Caco-2 (cell line): ENCODE measurements at regions not wholly inside any gene's neighbourhood (a gene's known extent, or its start where the extent isn't known, plus 50 kb on each side); places are given as distances from the start of the nearest gene placed in this dataset.

Source experiments
- BruUV-seq: library from RNA; stranded (reverse); fragments of 400-500 nt; replicated peaks from 2 replicates; lab custom pipeline; 2021; lab: Mats Ljungman, UMichigan
- CTCF ChIA-PET: fragments of 300-600 bp; sonication (Branson Sonifier 250); formaldehyde crosslinking; loops from one replicate; lab custom pipeline; 2022; ENCODE audit warnings: antibody characterized with exemption; lab: Charles Lee
- POLR2A ChIA-PET: fragments of 300-600 bp; sonication (Branson Sonifier 250); formaldehyde crosslinking; loops from one replicate; lab custom pipeline; 2022; ENCODE audit warnings: antibody characterized with exemption; lab: Charles Lee
- DNase-seq, 2 experiments: peaks; one replicate each; pipeline versions ENCODE4 v3.0.0 to v3.0.0-alpha.2; 2020 to 2022
- H3K27me3 ChIP-seq: replicated peaks from 2 replicates; pipeline ENCODE4 v1.6.0; 2011; ENCODE audit warnings: low read length; ENCODE audit not compliant: control insufficient read depth, insufficient read depth
- H3K36me3 ChIP-seq: 2 replicates; pipeline ENCODE4 v1.5.1; 2011; ENCODE audit warnings: low read length; ENCODE audit not compliant: control insufficient read depth, insufficient read depth
- H3K4me1 ChIP-seq: fragments of 250-450 bp; sonication (Bioruptor Pico); 2 replicates; pipeline ENCODE4 v1.5.1; 2020; ENCODE audit warnings: mild to moderate bottlenecking
- H3K4me3 ChIP-seq: 2 replicates; pipeline ENCODE4 v1.5.1; 2011; ENCODE audit warnings: low read depth, mild to moderate bottlenecking, control low read depth, low read length
- H3K9me3 ChIP-seq: fragments of 250-450 bp; sonication (Bioruptor Pico); 2 replicates; pipeline ENCODE4 v1.5.1; 2020; ENCODE audit warnings: mild to moderate bottlenecking, moderate library complexity
- H3K27ac Mint-ChIP-seq: one replicate; pipeline ENCODE4 v1.8.0; 2022; ENCODE audit warnings: mixed read lengths; ENCODE audit not compliant: unreplicated experiment
- H3K27me3 Mint-ChIP-seq: one replicate; pipeline ENCODE4 v1.8.0; 2022; ENCODE audit warnings: mixed read lengths; ENCODE audit not compliant: insufficient read depth, unreplicated experiment
- H3K36me3 Mint-ChIP-seq: one replicate; pipeline ENCODE4 v1.8.0; 2022; ENCODE audit warnings: mild to moderate bottlenecking, mixed read lengths; ENCODE audit not compliant: insufficient read depth, unreplicated experiment
- H3K4me1 Mint-ChIP-seq: one replicate; pipeline ENCODE4 v1.8.0; 2022; ENCODE audit warnings: low read depth, mixed read lengths; ENCODE audit not compliant: unreplicated experiment
- H3K4me3 Mint-ChIP-seq: one replicate; pipeline ENCODE4 v1.8.0; 2022; ENCODE audit warnings: mild to moderate bottlenecking, moderate library complexity, mixed read lengths; ENCODE audit not compliant: unreplicated experiment
- H3K9me3 Mint-ChIP-seq: one replicate; pipeline ENCODE4 v1.8.0; 2022; ENCODE audit warnings: mixed read lengths; ENCODE audit not compliant: unreplicated experiment
- CTCF ChIP-seq, 2 experiments: fragments of 200-600 bp in 1 of 2; IDR thresholded peaks; 1 replicate in 1 of 2; 2 replicates in 1 of 2; pipeline versions ENCODE4 v1.5.1 to v1.8.0; 2011 to 2022; ENCODE audit warnings: antibody characterized with exemption in 1 of 2, control low read depth in 1 of 2, inconsistent platforms in 1 of 2, low read depth in 1 of 2, low read length in 1 of 2, mild to moderate bottlenecking in 1 of 2, moderate library complexity in 1 of 2; ENCODE audit not compliant: insufficient read depth in 1 of 2, severe bottlenecking in 1 of 2, unreplicated experiment in 1 of 2
- intact Hi-C: fragments of 100-400 bp; cut with micrococcal nuclease; formaldehyde crosslinking; loops from one replicate; pipeline ENCODE4 v1.10.0; 2022; ENCODE audit not compliant: unreplicated experiment

- no TSS peak for BruUV-seq
- H3K4me3 ChIP-seq, result no peak overlapping the region
- POLR2A ChIA-PET, result no interaction called here
Observed at GRCh38 chr3:78497767-78498166, 1270.0 kb downstream of the ROBO1 start.

GRCh38 chr3:78506061-78506460, 1261.7 kb downstream of the ROBO1 start:
- Mint-ChIP-seq H3K36me3 (no peaks in the 10 kb centered on the region), H3K27me3 (no peaks in the 10 kb centered on the region), H3K4me1 (peaks cover 8% of the 10 kb centered on the region), H3K27ac (no peak overlapping the region), H3K9me3 (no peaks in the 10 kb centered on the region), H3K4me3 (no peak overlapping the region)
- BruUV-seq, result no TSS peak
- H3K36me3 ChIP-seq, result no peaks in the 10 kb centered on the region
- no peaks in the 10 kb centered on the region for H3K27me3 ChIP-seq
- CTCF ChIA-PET, result no interaction called here
- H3K4me1 ChIP-seq, result no peaks in the 10 kb centered on the region
- DNase-seq, result no peak
- intact Hi-C loops, result no loop called here
- TF ChIP-seq CTCF (IDR thresholded peaks at IDR 0.05; ENCODE audit: insufficient read depth in 1 of 2, low read depth in 1 of 2, low read length in 1 of 2, severe bottlenecking in 1 of 2, unreplicated experiment in 1 of 2), result no peak
- H3K4me3 ChIP-seq, result no peak overlapping the region
- POLR2A ChIA-PET, result no interaction called here
- no peaks in the 10 kb centered on the region for H3K9me3 ChIP-seq

More at GRCh38 chr3:78497767-78498166, 1270.0 kb downstream of the ROBO1 start:
- no peak for DNase-seq
- Mint-ChIP-seq H3K27ac (no peak overlapping the region), H3K9me3 (no peaks in the 10 kb centered on the region), H3K4me1 (no peaks in the 10 kb centered on the region), H3K36me3 (no peaks in the 10 kb centered on the region), H3K4me3 (no peak overlapping the region), H3K27me3 (no peaks in the 10 kb centered on the region)
- Histone ChIP-seq H3K4me1 (no peaks in the 10 kb centered on the region), H3K27me3 (no peaks in the 10 kb centered on the region), H3K36me3 (no peaks in the 10 kb centered on the region), H3K9me3 (no peaks in the 10 kb centered on the region)
- CTCF ChIA-PET, result no interaction called here
- intact Hi-C loops, result no loop called here
- no peak for TF ChIP-seq CTCF (IDR thresholded peaks at IDR 0.05; ENCODE audit: insufficient read depth in 1 of 2, low read depth in 1 of 2, low read length in 1 of 2, severe bottlenecking in 1 of 2, unreplicated experiment in 1 of 2)

- DNase-seq, result no peak
- H3K27me3 Mint-ChIP-seq, result no peaks in the 10 kb centered on the region
- H3K4me1 Mint-ChIP-seq, result peaks cover 8% of the 10 kb centered on the region
- no peak for TF ChIP-seq CTCF (IDR thresholded peaks at IDR 0.05; ENCODE audit: insufficient read depth in 1 of 2, low read depth in 1 of 2, low read length in 1 of 2, severe bottlenecking in 1 of 2, unreplicated experiment in 1 of 2)
- no peaks in the 10 kb centered on the region for H3K9me3 Mint-ChIP-seq
- intact Hi-C loops, result no loop called here
- Histone ChIP-seq H3K4me1 (no peaks in the 10 kb centered on the region), H3K27me3 (no peaks in the 10 kb centered on the region), H3K9me3 (no peaks in the 10 kb centered on the region), H3K4me3 (no peak overlapping the region), H3K36me3 (no peaks in the 10 kb centered on the region)
- ChIA-PET CTCF (no interaction called here), POLR2A (no interaction called here)
- no peaks in the 10 kb centered on the region for H3K36me3 Mint-ChIP-seq
- H3K27ac Mint-ChIP-seq, result no peak overlapping the region
- no TSS peak for BruUV-seq
- peak overlapping the region; percentile 22 for H3K4me3 Mint-ChIP-seq
Observed at GRCh38 chr3:78506581-78507195, 1261.1 kb downstream of the ROBO1 start.
